Cerebellar cortex (tissue), 1 donor: ENCODE measurements at regions not wholly inside any gene's neighbourhood (a gene's known extent, or its start where the extent isn't known, plus 50 kb on each side); places are given as distances from the start of the nearest gene placed in this dataset.

Experiments used
- DNase-seq: peaks from one replicate; pipeline ENCODE4 v3.0.0-alpha.2; 2015; ENCODE audit warnings: low spot score

GRCh38 chr5:66469684-66470083, 126.5 kb upstream of the MAST4 start:
- DNase-seq: no peak

DNA sequence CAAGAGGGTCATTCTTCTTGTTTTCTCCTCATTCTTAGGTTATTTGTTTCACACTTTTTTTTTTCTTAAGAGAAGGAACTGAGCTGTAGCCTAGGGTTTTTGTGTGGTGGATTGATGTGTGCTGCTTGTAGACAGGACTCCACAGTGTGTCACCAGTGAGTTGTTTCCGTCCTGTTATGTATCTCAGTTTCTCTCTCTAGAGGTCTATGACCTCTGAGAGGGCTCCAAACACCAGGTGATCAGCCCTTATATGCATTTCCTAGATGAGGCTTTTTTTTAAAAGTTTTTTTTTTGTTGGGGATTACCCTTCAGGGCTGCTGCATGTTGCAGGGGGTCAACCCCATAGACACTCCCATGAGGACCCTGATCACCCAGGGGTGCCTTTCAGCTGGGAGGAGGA, 124.2 kb upstream of the MAST4 start:
- no peak for DNase-seq

DNA sequence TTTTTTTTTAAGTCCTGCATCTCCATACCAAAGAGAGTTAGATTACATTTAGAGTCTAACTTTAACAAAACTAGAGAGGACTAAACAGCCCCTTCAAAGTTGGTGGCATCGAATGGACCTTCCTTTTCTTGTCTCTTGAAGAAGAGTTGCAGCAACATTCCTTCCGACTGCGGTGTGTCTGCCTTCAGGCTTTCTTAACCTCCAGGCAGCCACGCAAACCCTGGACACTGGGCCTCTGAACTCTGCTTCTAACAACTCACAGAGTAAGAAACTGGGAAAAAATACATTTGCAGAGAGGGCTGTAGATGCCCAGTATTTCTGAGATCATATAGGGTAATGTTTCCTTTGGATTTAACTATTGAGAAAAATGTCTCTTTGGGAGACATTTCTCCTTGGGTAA, 120.5 kb upstream of the MAST4 start:
- no peak for DNase-seq

GRCh38 chr5:66477596-66477995, 118.6 kb upstream of the MAST4 start:
- DNase-seq: no peak

DNA sequence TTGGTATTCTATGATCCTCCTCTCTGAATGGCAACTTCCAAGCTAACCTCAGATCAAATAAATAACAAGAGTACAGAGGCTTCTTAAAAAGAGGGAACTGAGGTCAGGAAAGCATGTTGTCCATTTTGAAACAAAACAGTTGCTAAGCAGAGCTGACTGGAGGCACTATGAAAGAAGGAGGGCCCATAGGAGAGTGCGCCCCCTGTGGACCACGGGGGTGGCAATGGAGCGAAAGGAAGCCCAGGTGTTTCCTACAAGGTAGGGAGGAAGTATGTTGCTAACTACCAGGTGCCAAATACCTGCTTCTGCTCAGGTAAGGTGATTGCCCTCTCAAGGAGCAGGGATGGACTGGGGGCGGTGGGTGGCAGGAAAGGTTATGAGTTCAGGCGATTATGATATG, 101.8 kb upstream of the MAST4 start:
- DNase-seq: no peak

- no peak for DNase-seq
These were observed 97.4 kb upstream of the MAST4 start for GRCh38 chr5:66498791-66499207.

DNA sequence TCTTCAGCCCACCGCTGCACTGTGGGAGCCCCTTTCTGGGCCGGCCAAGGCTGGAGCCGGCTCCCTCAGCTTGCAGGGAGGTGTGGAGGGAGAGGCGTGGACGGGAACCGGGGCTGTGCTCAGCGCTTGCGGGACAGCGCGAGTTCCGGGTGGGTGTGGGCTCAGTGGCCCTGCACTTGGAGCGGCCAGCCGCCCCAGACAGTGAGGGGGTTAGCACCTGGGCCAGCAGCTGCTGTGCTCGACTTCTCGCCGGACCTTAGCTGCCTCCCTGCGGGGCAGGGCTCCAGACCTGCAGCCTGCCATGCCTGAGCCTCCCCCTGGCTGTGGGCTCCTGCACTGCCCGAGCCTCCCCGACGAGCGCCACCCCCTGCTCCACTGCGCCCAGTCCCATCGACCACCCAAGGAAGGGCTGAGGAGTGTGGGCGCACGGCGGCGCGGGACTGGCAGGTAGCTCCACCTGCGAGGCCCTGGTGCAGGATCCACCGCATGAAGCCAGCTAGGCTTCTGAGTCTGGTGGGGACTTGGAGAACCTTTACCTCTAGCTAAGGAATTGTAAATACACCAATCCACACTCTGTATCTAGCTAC, 92.9 kb upstream of the MAST4 start:
- DNase-seq: no peak

DNA sequence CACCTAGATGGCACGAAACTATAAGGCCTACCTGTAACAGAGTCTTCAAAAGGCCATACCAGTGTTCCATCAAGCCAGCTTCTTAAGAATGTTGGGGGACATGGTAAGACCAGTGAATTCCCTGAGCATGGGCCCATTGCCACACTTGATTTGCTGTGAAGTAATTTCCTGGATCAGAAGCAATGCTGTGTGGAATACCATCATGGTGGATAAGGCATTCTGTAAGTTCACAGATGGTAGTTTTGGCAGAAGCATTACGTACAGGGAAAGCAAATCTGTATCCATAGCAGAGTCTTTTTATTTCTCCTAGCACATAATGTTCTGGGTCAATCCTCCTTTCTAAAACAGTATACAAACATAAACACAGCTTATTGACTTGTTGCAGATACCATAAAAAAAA, 89.1 kb upstream of the MAST4 start:
- no peak for DNase-seq

- DNase-seq: no peak
These were observed 84.7 kb upstream of the MAST4 start for GRCh38 chr5:66511491-66511890.

DNA sequence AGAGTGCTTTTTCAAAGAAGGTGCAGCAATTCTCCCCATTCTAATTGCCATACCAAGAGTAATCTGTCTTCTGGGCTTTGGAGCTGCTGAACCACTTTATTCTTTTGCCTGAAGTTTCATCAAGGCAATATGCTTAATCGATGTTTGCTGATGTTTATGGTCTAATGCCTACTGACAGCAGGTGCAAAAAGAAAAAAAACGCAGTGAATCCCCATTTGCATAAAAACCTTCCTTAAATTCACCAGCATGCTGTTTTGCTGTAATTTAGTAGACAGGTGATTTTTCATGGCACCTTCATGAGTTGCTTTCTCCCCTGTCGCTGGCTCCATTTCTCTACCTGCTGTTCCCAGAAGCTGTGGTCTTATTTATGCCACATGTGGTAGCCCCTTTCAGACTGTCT, 83.1 kb upstream of the MAST4 start:
- DNase-seq: no peak

- no peak for DNase-seq
These were observed 81.0 kb upstream of the MAST4 start for GRCh38 chr5:66515209-66515608.

DNA sequence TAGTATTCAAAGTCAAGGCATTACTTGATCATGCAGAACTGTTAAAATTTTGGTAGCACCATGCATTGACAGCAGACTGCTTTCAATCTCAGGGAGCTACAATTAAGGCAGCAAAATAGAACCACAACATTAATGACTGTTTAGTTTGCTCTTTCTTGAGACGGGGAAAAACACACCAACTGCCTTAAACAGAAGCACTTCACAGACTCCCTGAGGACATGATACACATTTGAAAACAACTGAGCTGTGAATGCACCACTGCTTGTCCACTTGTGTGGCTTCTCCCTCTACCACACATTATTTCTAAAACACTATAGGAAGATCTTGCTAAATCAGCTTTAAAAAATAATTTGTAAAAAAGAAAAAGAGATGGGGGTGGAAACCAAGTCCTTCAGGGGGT, 79.6 kb upstream of the MAST4 start:
- DNase-seq: no peak

DNA sequence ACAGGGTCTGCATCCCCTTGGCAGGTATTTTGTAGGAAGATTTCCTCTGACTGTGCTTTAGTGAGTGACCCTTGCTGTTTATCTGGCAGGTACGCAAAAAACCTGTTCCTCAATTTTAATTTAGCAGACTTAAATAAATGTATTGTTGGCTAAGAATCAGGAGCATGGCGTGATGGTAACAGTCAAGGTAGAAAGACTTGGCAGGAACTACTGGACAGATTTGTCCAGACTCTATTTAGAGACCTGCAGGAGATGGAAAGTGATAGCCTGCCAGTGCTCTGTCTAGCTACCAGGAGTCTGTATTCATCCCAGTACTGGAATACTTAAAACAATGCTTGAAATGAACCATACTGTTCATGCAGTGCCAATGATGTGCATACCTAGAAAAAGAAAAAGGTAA, 78.8 kb upstream of the MAST4 start:
- peak; percentile 97 for DNase-seq

DNA sequence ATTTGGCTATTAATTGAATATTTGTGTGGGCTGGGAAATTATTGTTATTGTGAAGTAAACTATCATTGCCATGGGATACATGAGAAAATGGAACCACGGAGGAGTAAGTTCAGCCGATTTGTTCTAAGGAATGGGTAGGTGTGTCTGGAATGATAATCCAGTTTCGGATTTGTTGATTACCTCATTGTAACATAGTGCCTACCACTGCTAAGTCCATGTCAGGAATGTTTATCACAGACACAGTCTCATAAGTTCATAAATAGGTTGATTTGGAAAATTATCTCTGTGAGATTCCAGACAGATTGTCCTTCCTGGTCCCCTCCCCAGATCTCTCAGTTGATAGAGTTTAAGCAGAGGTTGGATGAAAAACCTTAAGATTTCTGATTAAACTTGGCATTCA, 78.1 kb upstream of the MAST4 start:
- no peak for DNase-seq

DNA sequence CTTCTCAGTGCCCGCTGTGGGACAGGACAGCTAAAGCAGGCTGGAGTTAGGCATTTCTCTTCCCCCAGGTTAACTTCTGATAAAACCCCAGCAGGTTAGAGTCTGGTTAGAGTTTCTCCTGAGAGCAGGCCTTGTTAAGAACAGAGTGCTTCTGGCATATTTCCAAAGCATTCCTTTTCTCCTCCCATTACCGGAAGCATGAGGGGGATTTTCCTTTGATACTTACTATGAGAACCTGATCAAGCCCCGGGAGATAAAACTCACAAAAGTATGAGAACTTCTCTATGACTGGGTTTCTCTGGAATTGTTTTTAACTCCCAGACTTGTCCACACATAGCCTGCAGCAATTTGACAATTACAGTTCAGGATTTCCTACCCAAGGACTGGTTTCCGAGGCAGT, 77.4 kb upstream of the MAST4 start:
- no peak for DNase-seq

DNA sequence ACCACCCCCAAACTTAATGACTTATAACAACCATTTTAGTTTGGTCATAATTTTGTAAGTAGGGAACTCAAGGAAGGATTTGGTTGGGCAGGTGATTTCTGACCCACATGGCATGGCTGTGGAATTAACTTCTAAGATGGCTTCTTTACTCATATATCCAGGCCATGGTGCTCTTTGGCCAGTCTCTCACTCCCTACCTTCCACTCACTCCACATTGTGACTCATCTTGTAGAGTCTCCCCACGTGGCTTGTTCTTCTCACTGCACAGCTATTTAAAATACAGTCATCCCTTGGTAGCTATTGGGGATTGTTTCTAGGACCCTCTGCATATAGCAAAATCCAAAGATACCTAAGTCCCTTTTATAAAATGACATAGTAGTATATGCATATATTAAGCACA, 76.6 kb upstream of the MAST4 start:
- DNase-seq: no peak

- DNase-seq: no peak
These were observed 75.3 kb upstream of the MAST4 start for GRCh38 chr5:66520854-66521253.

DNA sequence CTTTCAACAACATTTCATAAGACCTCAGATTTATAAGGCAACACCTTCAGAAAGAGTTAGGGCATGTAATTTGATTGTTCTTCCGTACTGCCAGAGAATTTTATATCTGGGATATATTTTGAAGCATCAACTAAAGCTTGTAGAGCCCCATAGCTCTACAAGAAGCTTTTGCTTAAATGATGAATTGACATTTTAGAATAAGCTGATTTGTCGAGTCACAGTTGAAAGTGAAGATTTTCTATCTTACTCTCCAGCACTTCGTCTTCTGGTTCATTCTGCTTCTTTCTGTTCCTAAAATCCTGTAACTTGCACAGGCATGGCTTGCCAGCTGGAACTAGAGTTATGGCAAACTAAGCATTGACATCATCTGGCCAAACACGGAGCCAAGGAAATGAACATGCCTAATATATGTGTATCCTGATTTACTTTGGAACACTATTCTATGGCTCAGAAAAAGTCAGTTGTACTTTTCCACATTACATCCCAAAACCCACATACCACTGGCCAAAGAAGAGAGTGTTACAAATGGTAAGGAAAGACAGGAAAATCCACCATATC, 68.6 kb upstream of the MAST4 start:
- DNase-seq: no peak

GRCh38 chr5:66529182-66529581, 67.0 kb upstream of the MAST4 start:
- no peak for DNase-seq

GRCh38 chr5:66529704-66530103, 66.5 kb upstream of the MAST4 start:
- no peak for DNase-seq

GRCh38 chr5:66538126-66538525, 58.1 kb upstream of the MAST4 start:
- DNase-seq: no peak

- DNase-seq: no peak
These were observed 57.7 kb upstream of the MAST4 start for GRCh38 chr5:66538531-66538930.

GRCh38 chr5:66540078-66540477, 56.1 kb upstream of the MAST4 start:
- no peak for DNase-seq

DNA sequence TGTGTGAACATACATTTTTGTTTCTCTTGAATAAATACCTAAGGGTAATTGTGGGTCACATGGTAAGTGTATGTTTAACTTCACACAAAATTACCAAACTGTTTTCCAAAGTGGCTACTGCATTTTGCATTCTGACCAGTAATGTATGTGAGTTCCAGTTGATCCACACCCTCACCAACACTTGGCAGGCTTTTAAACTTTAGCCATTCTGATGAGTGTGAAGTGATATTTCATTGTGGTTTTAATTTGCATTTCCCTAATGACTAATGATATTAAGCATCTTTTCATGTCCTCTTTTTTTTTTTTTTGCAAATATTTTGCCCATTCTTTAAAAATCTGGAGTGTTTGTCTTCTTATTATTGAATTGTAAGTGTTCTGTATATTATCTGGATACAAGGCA, 53.5 kb upstream of the MAST4 start:
- no peak for DNase-seq
